SK-N-SH (cell line): ENCODE measurements at regions not wholly inside any gene's neighbourhood (a gene's known extent, or its start where the extent isn't known, plus 50 kb on each side); places are given as distances from the start of the nearest gene placed in this dataset.

Experiments
- CTCF ChIA-PET: fragments of 300-600, 350-600 bp; formaldehyde crosslinking; extraction: SDS; loops from one replicate; lab custom pipeline; 2021; lab: Yijun Ruan, JAX
- POLR2A ChIA-PET: fragments of 350-600 bp; sonication (Branson Sonifier 250); formaldehyde crosslinking; extraction: SDS; loops from one replicate; lab custom pipeline; 2020; ENCODE audit warnings: antibody characterized with exemption, inconsistent platforms; lab: Yijun Ruan, JAX
- DNase-seq: peaks from one replicate; pipeline ENCODE4 v3.0.0; 2012
- H2AFZ ChIP-seq: fragments of 200-600 bp; sonication (generic); 2 replicates; pipeline ENCODE4 v1.8.1; 2016; ENCODE audit warnings: antibody characterized with exemption, mild to moderate bottlenecking, low read depth
- H3F3A ChIP-seq: fragments of 200-600 bp; sonication (generic); replicated peaks from 2 replicates; pipeline ENCODE3; 2016; ENCODE audit warnings: antibody characterized with exemption, mild to moderate bottlenecking; ENCODE audit not compliant: insufficient read depth
- H3K27ac ChIP-seq, 2 experiments: fragments of 200-500 bp in 1 of 2; fragments of 200-600 bp in 1 of 2; sonication (Bioruptor generic) in 1 of 2; sonication (generic), shearing (Covaris generic) in 1 of 2; 2 replicates each; pipeline versions ENCODE4 v1.5.1 to v1.6.1; 2014 to 2016; ENCODE audit warnings: low read depth in 2 of 2, inconsistent platforms in 1 of 2, low read length in 1 of 2, mild to moderate bottlenecking in 1 of 2, mixed read lengths in 1 of 2
- H3K27me3 ChIP-seq: fragments of 200-600 bp; sonication (generic), shearing (Covaris generic); 2 replicates; pipeline ENCODE4 v1.6.1; 2016; ENCODE audit warnings: mixed run types; ENCODE audit not compliant: insufficient read depth
- H3K36me3 ChIP-seq, 2 experiments: fragments of 200-500 bp in 1 of 2; fragments of 200-600 bp in 1 of 2; sonication (Bioruptor generic) in 1 of 2; sonication (generic) in 1 of 2; replicated peaks in 1 of 2; 2 replicates each; pipeline versions ENCODE3 to v1.5.1; 2014 to 2016; ENCODE audit warnings: low read length in 1 of 2, mild to moderate bottlenecking in 1 of 2; ENCODE audit not compliant: insufficient read depth in 2 of 2, control insufficient read depth in 1 of 2
- H3K4me1 ChIP-seq, 2 experiments: fragments of 200-500 bp in 1 of 2; fragments of 200-600 bp in 1 of 2; sonication (Bioruptor generic) in 1 of 2; sonication (generic), shearing (Covaris generic) in 1 of 2; 2 replicates each; pipeline versions ENCODE4 v1.5.1 to v1.6.1; 2014 to 2016; ENCODE audit warnings: low read depth in 1 of 2, low read length in 1 of 2, mixed run types in 1 of 2; ENCODE audit not compliant: insufficient read depth in 2 of 2, control insufficient read depth in 1 of 2
- H3K4me2 ChIP-seq: fragments of 200-600 bp; sonication (generic), shearing (Covaris generic); 2 replicates; pipeline ENCODE4 v1.6.1; 2017; ENCODE audit warnings: mixed run types
- H3K4me3 ChIP-seq, 2 experiments: fragments of 200-500 bp in 1 of 2; fragments of 200-600 bp in 1 of 2; sonication (Bioruptor generic) in 1 of 2; sonication (generic), shearing (Covaris generic) in 1 of 2; 2 replicates each; pipeline versions ENCODE4 v1.5.1 to v1.8.1; 2014 to 2016; ENCODE audit warnings: low read depth in 2 of 2, inconsistent platforms in 1 of 2, low read length in 1 of 2, mild to moderate bottlenecking in 1 of 2, mixed read lengths in 1 of 2, moderate library complexity in 1 of 2
- H3K79me2 ChIP-seq: fragments of 200-600 bp; sonication (generic); 2 replicates; pipeline ENCODE4 v1.8.1; 2017; ENCODE audit warnings: mild to moderate bottlenecking; ENCODE audit not compliant: insufficient read depth
- H3K9ac ChIP-seq: fragments of 200-600 bp; sonication (generic); 2 replicates; pipeline ENCODE4 v1.6.1; 2017; ENCODE audit warnings: mixed run types
- H3K9me2 ChIP-seq: fragments of 200-600 bp; sonication (generic); 2 replicates; pipeline ENCODE4 v1.6.1; 2017; ENCODE audit warnings: mixed run types
- H3K9me3 ChIP-seq: fragments of 200-600 bp; sonication (generic); 2 replicates; pipeline ENCODE4 v1.6.1; 2017; ENCODE audit warnings: mixed run types, mild to moderate bottlenecking, moderate library complexity
- H4K20me1 ChIP-seq: fragments of 200-600 bp; sonication (generic); 2 replicates; pipeline ENCODE4 v1.6.1; 2017; ENCODE audit warnings: mild to moderate bottlenecking, mixed run types; ENCODE audit not compliant: insufficient read depth
- EZH2phosphoT487 ChIP-seq: fragments of 200-600 bp; sonication (generic); IDR thresholded peaks from 2 replicates; pipeline ENCODE4 v1.6.1; 2017; ENCODE audit warnings: low read depth, mixed run types, mild to moderate bottlenecking, antibody characterized with exemption, moderate library complexity, borderline replicate concordance
- FOSL2 ChIP-seq: IDR thresholded peaks from 2 replicates; pipeline ENCODE4 v1.4.0; 2012; ENCODE audit warnings: low read depth, mild to moderate bottlenecking, moderate library complexity, borderline replicate concordance
- JUND ChIP-seq: IDR thresholded peaks from 2 replicates; pipeline ENCODE4 v1.4.0; 2012
- MEF2A ChIP-seq: IDR thresholded peaks from 2 replicates; pipeline ENCODE4 v1.4.0; 2012; ENCODE audit warnings: low read depth, borderline replicate concordance
- MXI1 ChIP-seq: IDR thresholded peaks from 2 replicates; pipeline ENCODE4 v1.6.1; 2012; ENCODE audit warnings: mild to moderate bottlenecking, low read depth, low read length, improper control_type of control experiment
- NRF1 ChIP-seq: IDR thresholded peaks from 2 replicates; pipeline ENCODE4 v1.6.1; 2012; ENCODE audit warnings: low read depth, mild to moderate bottlenecking, low read length
- RAD21 ChIP-seq: IDR thresholded peaks from 2 replicates; pipeline ENCODE4 v1.6.1; 2012; ENCODE audit warnings: mild to moderate bottlenecking, low read length
- RCOR1 ChIP-seq: fragments of 150-350 bp; IDR thresholded peaks from 2 replicates; pipeline ENCODE4 v1.6.1; 2017; ENCODE audit warnings: antibody characterized with exemption, low read length
- REST ChIP-seq: IDR thresholded peaks from 2 replicates; pipeline ENCODE4 v1.6.1; 2012; ENCODE audit warnings: mild to moderate bottlenecking, low read depth, low read length, moderate library complexity
- RXRA ChIP-seq: IDR thresholded peaks from 2 replicates; pipeline ENCODE4 v1.4.0; 2012; ENCODE audit warnings: low read depth, mild to moderate bottlenecking, borderline replicate concordance
- SIN3A ChIP-seq: IDR thresholded peaks from 2 replicates; pipeline ENCODE4 v1.6.1; 2012; ENCODE audit warnings: low read depth, mild to moderate bottlenecking, low read length, moderate library complexity, borderline replicate concordance
- SMC3 ChIP-seq: IDR thresholded peaks from 2 replicates; pipeline ENCODE4 v1.6.1; 2012; ENCODE audit warnings: low read depth, low read length, improper control_type of control experiment
- TAF1 ChIP-seq: IDR thresholded peaks from 2 replicates; pipeline ENCODE4 v1.6.1; 2012; ENCODE audit warnings: low read depth, mild to moderate bottlenecking, low read length, moderate library complexity, borderline replicate concordance
- TCF12 ChIP-seq: IDR thresholded peaks from 2 replicates; pipeline ENCODE4 v1.4.0; 2012
- TEAD4 ChIP-seq: IDR thresholded peaks from 2 replicates; pipeline ENCODE4 v1.4.0; 2012; ENCODE audit warnings: mild to moderate bottlenecking, borderline replicate concordance; ENCODE audit not compliant: insufficient read depth
- USF1 ChIP-seq: IDR thresholded peaks from 2 replicates; pipeline ENCODE4 v1.4.0; 2012; ENCODE audit warnings: low read depth, borderline replicate concordance
- USF2 ChIP-seq: fragments of 150-350 bp; IDR thresholded peaks from 2 replicates; pipeline ENCODE4 v1.6.1; 2017; ENCODE audit warnings: antibody characterized with exemption, low read length, low read depth, borderline replicate concordance
- YY1 ChIP-seq: IDR thresholded peaks from 2 replicates; pipeline ENCODE4 v1.4.0; 2012; ENCODE audit warnings: low read depth, mild to moderate bottlenecking
- WGBS: methylation state at CpG from one replicate; pipeline ENCODE4 v1.1.6; 2017; ENCODE audit warnings: low lambda C conversion rate; 5-methylcytosine and 5-hydroxymethylcytosine counted together
- TF ChIP-seq, protein P1 (sequence below): fragments of 150-350 bp; IDR thresholded peaks from 2 replicates; pipeline ENCODE4 v1.6.1; 2016; ENCODE audit warnings: mild to moderate bottlenecking, low read depth, low read length

- no peak overlapping the region for H3K4me2 ChIP-seq
- H3K4me1 ChIP-seq, result no peaks in the 10 kb centered on the region
- no peak overlapping the region for H3K4me3 ChIP-seq
- POLR2A ChIA-PET, result no interaction called here
- no peaks in the 10 kb centered on the region for H3F3A ChIP-seq
- no peaks in the 10 kb centered on the region for H3K79me2 ChIP-seq
- no peak for DNase-seq
- H4K20me1 ChIP-seq, result no peaks in the 10 kb centered on the region
- no peak for TF ChIP-seq TEAD4
- TF ChIP-seq TCF12, result no peak
- TF ChIP-seq NRF1, result no peak
- TF ChIP-seq TAF1, result no peak
- no peak for TF ChIP-seq USF1
- no peak for TF ChIP-seq SMC3
- no peak for TF ChIP-seq MEF2A
- no peak for TF ChIP-seq JUND
- TF ChIP-seq RAD21, result no peak
- no peak for TF ChIP-seq USF2
- TF ChIP-seq RCOR1, result no peak
- no peak for TF ChIP-seq EZH2phosphoT487
- TF ChIP-seq SIN3A, result no peak
- TF ChIP-seq, protein P1, sequence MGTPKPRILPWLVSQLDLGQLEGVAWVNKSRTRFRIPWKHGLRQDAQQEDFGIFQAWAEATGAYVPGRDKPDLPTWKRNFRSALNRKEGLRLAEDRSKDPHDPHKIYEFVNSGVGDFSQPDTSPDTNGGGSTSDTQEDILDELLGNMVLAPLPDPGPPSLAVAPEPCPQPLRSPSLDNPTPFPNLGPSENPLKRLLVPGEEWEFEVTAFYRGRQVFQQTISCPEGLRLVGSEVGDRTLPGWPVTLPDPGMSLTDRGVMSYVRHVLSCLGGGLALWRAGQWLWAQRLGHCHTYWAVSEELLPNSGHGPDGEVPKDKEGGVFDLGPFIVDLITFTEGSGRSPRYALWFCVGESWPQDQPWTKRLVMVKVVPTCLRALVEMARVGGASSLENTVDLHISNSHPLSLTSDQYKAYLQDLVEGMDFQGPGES, result no peak
- no peaks in the 10 kb centered on the region for H3K36me3 ChIP-seq
- no peaks in the 10 kb centered on the region for H3K27me3 ChIP-seq
- 2% methylated on average over 3 of the region's 3 CpGs for WGBS
- CTCF ChIA-PET, result no interaction called here
- H3K9ac ChIP-seq, result no peak overlapping the region
- no peak overlapping the region for H3K27ac ChIP-seq
- H3K9me3 ChIP-seq, result no peaks in the 10 kb centered on the region
- H2AFZ ChIP-seq, result no peak overlapping the region
- H3K9me2 ChIP-seq, result no peaks in the 10 kb centered on the region
These were observed 202.5 kb upstream of the NMUR2 start for GRCh38 chr5:152607401-152608160.

GRCh38 chr5:152608458-152608857, 203.4 kb upstream of the NMUR2 start:
- no peaks in the 10 kb centered on the region for H3K79me2 ChIP-seq
- H3F3A ChIP-seq, result no peaks in the 10 kb centered on the region
- H4K20me1 ChIP-seq, result no peaks in the 10 kb centered on the region
- CTCF ChIA-PET, result no interaction called here
- H3K4me2 ChIP-seq, result no peak overlapping the region
- H3K27me3 ChIP-seq, result no peaks in the 10 kb centered on the region
- H3K9ac ChIP-seq, result no peak overlapping the region
- WGBS, result 9% methylated on average over 3 of the region's 3 CpGs
- no peak for DNase-seq
- no peak overlapping the region for H3K4me3 ChIP-seq
- no peak overlapping the region for H3K27ac ChIP-seq
- H3K4me1 ChIP-seq, result no peaks in the 10 kb centered on the region
- POLR2A ChIA-PET, result no interaction called here
- no peaks in the 10 kb centered on the region for H3K36me3 ChIP-seq
- no peak for TF ChIP-seq YY1
- no peak for TF ChIP-seq TAF1
- TF ChIP-seq RXRA, result no peak
- no peak for TF ChIP-seq MXI1
- no peak for TF ChIP-seq JUND
- no peak for TF ChIP-seq FOSL2
- TF ChIP-seq REST, result no peak
- no peak overlapping the region for H2AFZ ChIP-seq
- no peaks in the 10 kb centered on the region for H3K9me3 ChIP-seq
- no peaks in the 10 kb centered on the region for H3K9me2 ChIP-seq
